H1 (cell line): ENCODE measurements at regions not wholly inside any gene's neighbourhood (a gene's known extent, or its start where the extent isn't known, plus 50 kb on each side); places are given as distances from the start of the nearest gene placed in this dataset.
"Not testable (repeated sequence)": the region's sequence is repeated elsewhere in the genome, so short reads cannot be mapped to it uniquely, and the experiment has no call there.

Experiments used
- CTCF ChIA-PET: fragments of 300-600 bp; sonication (Branson Sonifier 250); formaldehyde crosslinking; loops from one replicate; lab custom pipeline; 2021; ENCODE audit not compliant: partially characterized antibody; lab: Charles Lee
- POLR2A ChIA-PET: fragments of 300-600 bp; sonication (Branson Sonifier 250); formaldehyde crosslinking; loops from one replicate; lab custom pipeline; 2021; ENCODE audit warnings: inconsistent platforms; ENCODE audit not compliant: partially characterized antibody; lab: Charles Lee
- DNase-seq, 2 experiments: peaks; one replicate each; pipeline versions ENCODE4 v3.0.0 to v3.0.0-alpha.2; 2010 to 2022; ENCODE audit warnings: low spot score in 2 of 2, low read depth in 1 of 2, mixed read lengths in 1 of 2
- FAIRE-seq: peaks from 2 replicates; lab custom pipeline; 2011; peaks lifted over from hg19 to GRCh38; lab: Jason Lieb, UNC
- H2AFZ ChIP-seq: 2 replicates; pipeline ENCODE4 v1.8.1; 2012; ENCODE audit warnings: low read length, inconsistent platforms
- H2AK5ac ChIP-seq: 2 replicates; pipeline ENCODE4 v1.6.1; 2013; ENCODE audit warnings: low read depth, low read length
- H2BK120ac ChIP-seq: replicated peaks from 2 replicates; pipeline ENCODE3; 2013; ENCODE audit warnings: low read depth, low read length, inconsistent platforms
- H2BK12ac ChIP-seq: 2 replicates; pipeline ENCODE4 v1.6.1; 2013; ENCODE audit warnings: low read depth, low read length
- H2BK15ac ChIP-seq: 2 replicates; pipeline ENCODE4 v1.6.1; 2013; ENCODE audit warnings: low read length
- H2BK20ac ChIP-seq: 2 replicates; pipeline ENCODE4 v1.6.1; 2013; ENCODE audit warnings: low read length
- H2BK5ac ChIP-seq: 2 replicates; pipeline ENCODE4 v1.6.1; 2013; ENCODE audit warnings: low read depth, low read length
- H3K14ac ChIP-seq: 2 replicates; pipeline ENCODE4 v1.6.1; 2013; ENCODE audit warnings: inconsistent platforms; ENCODE audit not compliant: insufficient read length
- H3K18ac ChIP-seq: 2 replicates; pipeline ENCODE4 v1.6.1; 2013; ENCODE audit warnings: low read length; ENCODE audit errors: extremely low read depth
- H3K23ac ChIP-seq: 2 replicates; pipeline ENCODE4 v1.6.1; 2013; ENCODE audit warnings: inconsistent platforms; ENCODE audit not compliant: insufficient read length
- H3K23me2 ChIP-seq: 2 replicates; pipeline ENCODE4 v1.6.1; 2013; ENCODE audit warnings: low read depth, low read length
- H3K27ac ChIP-seq: 2 replicates; pipeline ENCODE4 v1.6.1; 2011; ENCODE audit warnings: low read depth, low read length, inconsistent platforms
- H3K27me3 ChIP-seq, 4 experiments: replicated peaks in 1 of 4; 1 replicate in 1 of 4; 2 replicates in 3 of 4; pipeline versions ENCODE4 v1.6.1 to v1.8.1; 2011 to 2013; ENCODE audit warnings: low read length in 3 of 4, mild to moderate bottlenecking in 3 of 4, inconsistent platforms in 2 of 4, mixed read lengths in 2 of 4, moderate library complexity in 1 of 4; ENCODE audit not compliant: control insufficient read depth in 3 of 4, insufficient read depth in 3 of 4; ENCODE audit errors: extremely low read depth in 1 of 4
- H3K36me3 ChIP-seq, 4 experiments: 2 replicates each; pipeline versions ENCODE4 v1.6.1 to v1.8.1; 2011 to 2013; ENCODE audit warnings: mild to moderate bottlenecking in 4 of 4, low read length in 3 of 4, moderate library complexity in 2 of 4, control low read depth in 1 of 4, inconsistent platforms in 1 of 4; ENCODE audit not compliant: insufficient read depth in 4 of 4, control insufficient read depth in 2 of 4
- H3K4ac ChIP-seq: replicated peaks from 2 replicates; pipeline ENCODE3; 2013; ENCODE audit warnings: low read length, low read depth, mixed read lengths, inconsistent platforms; ENCODE audit not compliant: insufficient read length
- H3K4me1 ChIP-seq, 4 experiments: replicated peaks in 1 of 4; 1 replicate in 1 of 4; 2 replicates in 3 of 4; pipeline versions ENCODE4 v1.6.1 to v1.8.1; 2011 to 2013; ENCODE audit warnings: low read length in 3 of 4, inconsistent platforms in 2 of 4, mixed read lengths in 1 of 4; ENCODE audit not compliant: insufficient read depth in 4 of 4, control insufficient read depth in 3 of 4
- H3K4me2 ChIP-seq, 2 experiments: 2 replicates each; pipeline versions ENCODE4 v1.6.1 to v1.8.1; 2011 to 2013; ENCODE audit warnings: low read depth in 2 of 2, low read length in 2 of 2, control low read depth in 1 of 2, inconsistent platforms in 1 of 2, mild to moderate bottlenecking in 1 of 2; ENCODE audit not compliant: insufficient read depth in 1 of 2
- H3K4me3 ChIP-seq, 4 experiments: fragments of 200-600, 300-600 bp in 1 of 4; sonication (generic), shearing (Covaris generic), sonication (Bioruptor Twin) in 1 of 4; 2 replicates each; pipeline versions ENCODE4 v1.5.1 to v1.8.1; 2011 to 2016; ENCODE audit warnings: low read length in 4 of 4, low read depth in 3 of 4, control low read depth in 2 of 4, inconsistent platforms in 2 of 4, mild to moderate bottlenecking in 2 of 4, mixed read lengths in 1 of 4, moderate library complexity in 1 of 4; ENCODE audit not compliant: insufficient read depth in 2 of 4; ENCODE audit errors: extremely low read depth in 1 of 4
- H3K56ac ChIP-seq: replicated peaks from 2 replicates; pipeline ENCODE3; 2013; ENCODE audit warnings: low read depth, mild to moderate bottlenecking, mixed read lengths, low read length, inconsistent platforms; ENCODE audit not compliant: insufficient read length
- H3K79me1 ChIP-seq: 2 replicates; pipeline ENCODE4 v1.6.1; 2013; ENCODE audit warnings: low read depth, low read length, control low read depth
- H3K79me2 ChIP-seq, 2 experiments: 2 replicates each; pipeline versions ENCODE4 v1.6.1 to v1.8.1; 2012 to 2013; ENCODE audit warnings: low read length in 2 of 2, mild to moderate bottlenecking in 2 of 2, inconsistent platforms in 1 of 2; ENCODE audit not compliant: insufficient read depth in 2 of 2, control insufficient read depth in 1 of 2
- H3K9ac ChIP-seq, 4 experiments: replicated peaks in 1 of 4; 1 replicate in 1 of 4; 2 replicates in 3 of 4; pipeline versions ENCODE4 v1.6.1 to v1.8.1; 2011 to 2013; ENCODE audit warnings: low read depth in 3 of 4, low read length in 3 of 4, control low read depth in 2 of 4, mild to moderate bottlenecking in 2 of 4, moderate library complexity in 2 of 4, inconsistent platforms in 1 of 4; ENCODE audit errors: extremely low read depth in 1 of 4
- H3K9me3 ChIP-seq, 2 experiments: 2 replicates each; pipeline versions ENCODE4 v1.6.1 to v1.8.1; 2012 to 2013; ENCODE audit warnings: mild to moderate bottlenecking in 2 of 2, moderate library complexity in 2 of 2, control low read depth in 1 of 2, inconsistent platforms in 1 of 2, low read depth in 1 of 2, low read length in 1 of 2, mixed read lengths in 1 of 2; ENCODE audit not compliant: insufficient read depth in 2 of 2
- H4K20me1 ChIP-seq, 2 experiments: replicated peaks in 1 of 2; 2 replicates each; pipeline versions ENCODE3 to v1.8.1; 2011 to 2013; ENCODE audit warnings: inconsistent platforms in 2 of 2, low read length in 2 of 2, mild to moderate bottlenecking in 1 of 2; ENCODE audit not compliant: insufficient read depth in 2 of 2, control insufficient read depth in 1 of 2
- H4K5ac ChIP-seq: 2 replicates; pipeline ENCODE4 v1.6.1; 2013; ENCODE audit warnings: low read length, low read depth, mixed read lengths, inconsistent platforms; ENCODE audit not compliant: insufficient read length
- H4K8ac ChIP-seq: 2 replicates; pipeline ENCODE4 v1.8.0; 2013; ENCODE audit warnings: mild to moderate bottlenecking, moderate library complexity, low read length, inconsistent platforms; ENCODE audit not compliant: insufficient read depth; ENCODE audit errors: extremely low read depth
- H4K91ac ChIP-seq: replicated peaks from 2 replicates; pipeline ENCODE3; 2013; ENCODE audit warnings: low read length, mixed read lengths, inconsistent platforms; ENCODE audit not compliant: insufficient read length
- WGBS, 2 experiments: shearing (Covaris generic) in 1 of 2; methylation state at CpG; one replicate each; pipeline versions ENCODE4 v1.1.6 to v1.1.7; 2013 to 2015; ENCODE audit warnings: low lambda C conversion rate in 2 of 2, mixed read lengths in 2 of 2, inconsistent platforms in 1 of 2, low coverage in 1 of 2, missing lambda C conversion rate in 1 of 2; ENCODE audit not compliant: insufficient replicate concordance in 2 of 2, insufficient coverage in 1 of 2, insufficient read length in 1 of 2; ENCODE audit errors: extremely low coverage in 1 of 2, missing lambda C conversion rate in 1 of 2; 5-methylcytosine and 5-hydroxymethylcytosine counted together

DNA sequence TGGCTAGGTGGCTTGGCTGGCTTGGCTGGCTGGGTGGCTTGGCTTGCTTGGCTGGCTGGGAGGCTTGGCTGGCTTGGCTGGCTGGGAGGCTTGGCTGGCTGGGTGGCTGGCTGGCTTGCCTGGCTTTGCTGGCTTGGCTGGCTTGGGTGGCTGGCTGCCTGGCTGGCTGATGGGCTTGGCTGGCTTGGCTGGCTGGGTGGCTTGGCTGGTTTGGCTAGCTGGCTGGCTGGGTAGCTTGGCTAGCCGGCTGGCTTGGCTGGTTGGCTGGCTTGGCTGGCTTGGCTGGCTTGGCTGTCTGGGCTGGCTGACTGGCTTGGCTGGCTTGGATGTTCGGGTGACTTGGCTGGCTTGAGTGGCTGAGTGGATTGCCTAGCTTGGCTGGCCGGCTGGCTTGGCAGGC is 2829.1 kb downstream of the RPIA start:
- H4K91ac ChIP-seq, H3K27ac ChIP-seq, H3K4ac ChIP-seq, H3K36me3 ChIP-seq, H3K4me2 ChIP-seq, H3K79me2 ChIP-seq, H3K27me3 ChIP-seq, H3K4me3 ChIP-seq, H2BK15ac ChIP-seq, H2AFZ ChIP-seq, H3K14ac ChIP-seq, H2BK5ac ChIP-seq, H3K9ac ChIP-seq, H2BK12ac ChIP-seq, H4K20me1 ChIP-seq, H2AK5ac ChIP-seq, H4K8ac ChIP-seq, H3K23me2 ChIP-seq, H3K18ac ChIP-seq, H3K9me3 ChIP-seq, H2BK120ac ChIP-seq, FAIRE-seq, H3K79me1 ChIP-seq, H4K5ac ChIP-seq, CTCF ChIA-PET, H3K56ac ChIP-seq, H2BK20ac ChIP-seq, H3K23ac ChIP-seq, H3K4me1 ChIP-seq, POLR2A ChIA-PET: not testable (repeated sequence)
- DNase-seq: peak in 1 of 2 experiments; percentile 30
- WGBS, 2 experiments: 93% methylated on average over 2 of the region's 3 CpGs; no CpG with 5 or more reads in 1 of the 2 experiments

DNA sequence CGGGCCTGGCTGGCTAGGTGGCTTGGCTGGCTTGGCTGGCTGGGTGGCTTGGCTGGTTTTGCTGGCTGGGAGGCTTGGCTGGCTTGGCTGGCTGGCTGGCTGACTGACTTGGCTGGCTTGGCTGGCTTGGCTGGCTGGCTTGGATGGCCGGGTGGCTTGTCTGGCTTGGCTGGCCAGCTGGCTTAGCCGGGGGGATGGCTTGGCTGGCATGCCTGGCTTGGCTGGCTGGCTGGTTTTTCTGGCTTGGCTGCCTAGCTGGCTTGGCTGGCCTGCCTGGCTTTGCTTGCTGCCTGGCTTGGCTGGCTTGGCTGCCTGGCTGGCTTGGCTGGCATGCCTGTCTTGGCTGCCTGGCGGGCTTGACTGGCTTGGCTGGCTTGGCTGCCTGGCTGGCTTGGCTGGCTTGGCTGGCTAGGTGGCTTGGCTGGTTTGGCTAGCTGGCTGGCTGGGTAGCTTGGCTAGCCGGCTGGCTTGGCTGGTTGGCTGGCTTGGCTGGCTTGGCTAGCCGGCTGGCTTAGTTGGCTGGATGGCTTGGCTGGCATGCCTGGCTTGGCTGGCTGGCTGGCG is 2829.6 kb downstream of the RPIA start:
- 90% methylated on average over 2 of the region's 7 CpGs; no CpG with 5 or more reads in 1 of the 2 experiments for WGBS, 2 experiments
- H3K23me2 ChIP-seq, H2BK5ac ChIP-seq, H3K4me3 ChIP-seq, H3K56ac ChIP-seq, H2BK120ac ChIP-seq, H3K79me2 ChIP-seq, H3K27me3 ChIP-seq, H2BK20ac ChIP-seq, H2BK15ac ChIP-seq, POLR2A ChIA-PET, H2BK12ac ChIP-seq, H3K4ac ChIP-seq, H2AK5ac ChIP-seq, H3K27ac ChIP-seq, H4K91ac ChIP-seq, H3K4me2 ChIP-seq, FAIRE-seq, H3K79me1 ChIP-seq, H4K5ac ChIP-seq, H4K8ac ChIP-seq, CTCF ChIA-PET, H3K36me3 ChIP-seq, H2AFZ ChIP-seq, H3K9me3 ChIP-seq, H3K14ac ChIP-seq, H3K9ac ChIP-seq, H3K4me1 ChIP-seq, H4K20me1 ChIP-seq, H3K18ac ChIP-seq, H3K23ac ChIP-seq: not testable (repeated sequence)
- DNase-seq: peak in 1 of 2 experiments; percentile 22
